DND-41 (cell line): ENCODE measurements at regions not wholly inside any gene's neighbourhood (a gene's known extent, or its start where the extent isn't known, plus 50 kb on each side); places are given as distances from the start of the nearest gene placed in this dataset.

Experiments used
- EZH2 ChIP-seq: IDR thresholded peaks from 3 replicates; pipeline ENCODE4 v1.6.1; 2012; ENCODE audit warnings: borderline replicate concordance, low read depth, mild to moderate bottlenecking, moderate library complexity, low read length, inconsistent platforms; ENCODE audit not compliant: severe bottlenecking
- TF ChIP-seq, protein P1 (sequence below): IDR thresholded peaks from 2 replicates; pipeline ENCODE4 v1.5.1; 2012; ENCODE audit warnings: borderline replicate concordance, low read length, moderate library complexity, mild to moderate bottlenecking; ENCODE audit not compliant: poor library complexity, severe bottlenecking; ENCODE audit errors: extremely low read depth

DNA sequence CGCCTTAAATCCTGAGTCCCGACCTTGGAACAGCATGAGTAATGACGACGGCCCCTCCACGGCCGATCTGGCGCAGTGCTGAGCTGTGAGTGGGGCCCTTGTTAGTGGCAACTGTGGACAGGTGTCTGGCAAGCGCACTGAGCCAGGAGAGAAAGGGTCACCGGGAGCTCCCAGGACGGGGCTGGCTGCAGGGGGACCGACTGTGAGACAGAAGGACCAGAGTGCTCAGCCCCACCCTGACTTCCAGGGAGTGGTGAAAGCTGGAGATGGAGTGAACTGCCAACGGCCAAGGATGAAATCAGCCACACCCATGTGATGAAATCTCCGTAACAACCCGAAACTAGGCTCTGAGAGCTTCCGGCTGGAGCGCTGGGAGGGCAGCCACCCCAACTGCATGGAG is 228.6 kb downstream of the BRD1 start:
- TF ChIP-seq, protein P1, sequence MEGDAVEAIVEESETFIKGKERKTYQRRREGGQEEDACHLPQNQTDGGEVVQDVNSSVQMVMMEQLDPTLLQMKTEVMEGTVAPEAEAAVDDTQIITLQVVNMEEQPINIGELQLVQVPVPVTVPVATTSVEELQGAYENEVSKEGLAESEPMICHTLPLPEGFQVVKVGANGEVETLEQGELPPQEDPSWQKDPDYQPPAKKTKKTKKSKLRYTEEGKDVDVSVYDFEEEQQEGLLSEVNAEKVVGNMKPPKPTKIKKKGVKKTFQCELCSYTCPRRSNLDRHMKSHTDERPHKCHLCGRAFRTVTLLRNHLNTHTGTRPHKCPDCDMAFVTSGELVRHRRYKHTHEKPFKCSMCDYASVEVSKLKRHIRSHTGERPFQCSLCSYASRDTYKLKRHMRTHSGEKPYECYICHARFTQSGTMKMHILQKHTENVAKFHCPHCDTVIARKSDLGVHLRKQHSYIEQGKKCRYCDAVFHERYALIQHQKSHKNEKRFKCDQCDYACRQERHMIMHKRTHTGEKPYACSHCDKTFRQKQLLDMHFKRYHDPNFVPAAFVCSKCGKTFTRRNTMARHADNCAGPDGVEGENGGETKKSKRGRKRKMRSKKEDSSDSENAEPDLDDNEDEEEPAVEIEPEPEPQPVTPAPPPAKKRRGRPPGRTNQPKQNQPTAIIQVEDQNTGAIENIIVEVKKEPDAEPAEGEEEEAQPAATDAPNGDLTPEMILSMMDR = no peak
- no peak for TF ChIP-seq EZH2
